Testis (tissue), 2 donors: ENCODE measurements at regions not wholly inside any gene's neighbourhood (a gene's known extent, or its start where the extent isn't known, plus 50 kb on each side); places are given as distances from the start of the nearest gene placed in this dataset.

ENCODE experiments used
- POLR2A ChIP-seq: fragments of 450-650 bp; IDR thresholded peaks from one replicate; pipeline ENCODE4 v1.6.1; 2017; ENCODE audit warnings: antibody characterized with exemption, mild to moderate bottlenecking, moderate library complexity
- TF ChIP-seq, protein P1 (sequence below), 3 experiments: fragments of 450-650 bp in 2 of 3; fragments of 200-600 bp in 1 of 3; sonication (generic) in 1 of 3; IDR thresholded peaks; one replicate each; pipeline ENCODE4 v1.5.1; 2016 to 2019; ENCODE audit warnings: antibody characterized with exemption in 3 of 3, mild to moderate bottlenecking in 2 of 3, moderate library complexity in 1 of 3

DNA sequence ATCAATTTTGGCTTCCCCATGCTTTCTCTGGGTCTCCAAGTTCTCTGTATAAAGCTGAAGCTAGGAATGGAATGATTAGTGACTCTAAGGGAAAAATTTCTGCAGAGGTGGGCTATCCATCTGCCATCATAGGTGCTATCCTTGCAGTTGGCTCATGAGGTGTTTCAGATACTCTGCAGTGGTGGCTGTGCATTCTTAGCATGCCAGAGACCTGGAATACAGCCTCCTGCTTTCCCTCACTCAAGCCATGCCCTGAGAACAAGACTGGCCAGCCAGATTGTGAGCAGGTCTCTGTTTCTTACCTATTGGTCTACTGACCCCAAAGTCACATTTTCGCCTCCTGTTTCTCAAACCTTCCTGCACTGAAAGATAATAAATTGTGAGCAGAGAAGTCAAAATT is 719.6 kb downstream of the CCSER2 start:
- TF ChIP-seq, protein P1, sequence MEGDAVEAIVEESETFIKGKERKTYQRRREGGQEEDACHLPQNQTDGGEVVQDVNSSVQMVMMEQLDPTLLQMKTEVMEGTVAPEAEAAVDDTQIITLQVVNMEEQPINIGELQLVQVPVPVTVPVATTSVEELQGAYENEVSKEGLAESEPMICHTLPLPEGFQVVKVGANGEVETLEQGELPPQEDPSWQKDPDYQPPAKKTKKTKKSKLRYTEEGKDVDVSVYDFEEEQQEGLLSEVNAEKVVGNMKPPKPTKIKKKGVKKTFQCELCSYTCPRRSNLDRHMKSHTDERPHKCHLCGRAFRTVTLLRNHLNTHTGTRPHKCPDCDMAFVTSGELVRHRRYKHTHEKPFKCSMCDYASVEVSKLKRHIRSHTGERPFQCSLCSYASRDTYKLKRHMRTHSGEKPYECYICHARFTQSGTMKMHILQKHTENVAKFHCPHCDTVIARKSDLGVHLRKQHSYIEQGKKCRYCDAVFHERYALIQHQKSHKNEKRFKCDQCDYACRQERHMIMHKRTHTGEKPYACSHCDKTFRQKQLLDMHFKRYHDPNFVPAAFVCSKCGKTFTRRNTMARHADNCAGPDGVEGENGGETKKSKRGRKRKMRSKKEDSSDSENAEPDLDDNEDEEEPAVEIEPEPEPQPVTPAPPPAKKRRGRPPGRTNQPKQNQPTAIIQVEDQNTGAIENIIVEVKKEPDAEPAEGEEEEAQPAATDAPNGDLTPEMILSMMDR (IDR thresholded peaks at IDR 0.05): no peak
- TF ChIP-seq POLR2A: no peak
